GM19023 (cell line): ENCODE measurements at regions not wholly inside any gene's neighbourhood (a gene's known extent, or its start where the extent isn't known, plus 50 kb on each side); places are given as distances from the start of the nearest gene placed in this dataset.
"Not testable (repeated sequence)": the region's sequence is repeated elsewhere in the genome, so short reads cannot be mapped to it uniquely, and the experiment has no call there.

Experiments used
- ATAC-seq: cut with Tn5 transposase; IDR thresholded peaks from one replicate; pipeline ENCODE4 v1.9.1; 2021; ENCODE audit warnings: mild to moderate bottlenecking, moderate library complexity; ENCODE audit not compliant: unreplicated experiment

DNA sequence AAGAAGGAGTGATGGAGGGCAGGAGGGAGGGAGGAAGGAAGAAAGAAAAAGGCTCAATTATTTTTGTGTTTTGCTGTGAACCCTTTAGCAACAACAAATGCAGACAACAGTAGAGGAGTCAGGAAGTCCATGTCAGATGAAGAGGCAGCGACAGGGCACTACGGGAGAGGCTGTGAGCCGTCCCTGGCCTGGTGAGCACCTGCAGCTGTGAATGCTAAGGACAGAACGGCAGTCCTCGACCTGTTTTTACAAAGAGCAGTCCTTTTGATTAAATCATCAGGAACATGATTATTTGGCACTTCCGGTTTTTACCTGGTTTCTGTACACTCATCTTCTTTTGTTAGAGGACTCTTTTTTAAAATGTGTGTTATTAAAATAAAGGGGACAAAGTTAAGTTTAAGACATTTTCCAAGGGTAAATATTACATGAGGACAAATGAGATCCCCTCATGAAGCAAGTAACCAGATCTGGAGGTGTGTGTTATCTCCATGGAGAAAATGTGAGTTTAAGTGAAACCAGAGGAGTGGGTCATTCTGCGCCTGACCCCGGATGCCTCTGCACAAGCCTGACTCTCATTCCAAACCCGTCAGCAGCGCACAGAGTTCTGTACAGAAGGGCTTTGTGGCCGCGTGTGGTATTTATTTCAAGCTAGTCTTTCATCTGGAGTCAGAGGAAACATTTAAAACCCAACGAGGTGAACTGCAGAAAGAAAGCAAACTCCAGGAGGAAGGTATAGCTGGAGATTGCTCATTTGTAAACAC lies 492.5 kb downstream of the SOX11 start:
- ATAC-seq, result no peak

GRCh38 chr2:6186332-6187151 lies 494.4 kb downstream of the SOX11 start:
- ATAC-seq, result no peak

DNA sequence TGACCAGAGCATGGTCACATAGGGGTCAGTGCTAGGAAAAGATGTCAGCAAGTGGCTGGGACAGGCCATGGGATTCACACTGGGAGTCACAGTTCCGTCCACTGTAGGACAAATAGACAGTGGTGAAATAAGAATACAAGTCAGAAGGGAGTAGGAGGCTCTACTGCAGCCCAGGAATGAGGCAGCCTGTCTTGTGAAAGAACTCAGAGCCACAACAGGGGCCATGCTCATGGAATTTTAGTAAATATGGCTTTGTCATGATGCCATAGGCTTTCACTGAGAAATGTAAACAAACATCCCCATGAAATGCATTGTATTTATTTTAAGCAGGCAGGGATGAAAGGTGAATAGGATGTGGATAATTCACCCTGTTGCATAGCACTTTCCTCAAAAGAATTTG lies 504.3 kb downstream of the SOX11 start:
- ATAC-seq, result no peak

DNA sequence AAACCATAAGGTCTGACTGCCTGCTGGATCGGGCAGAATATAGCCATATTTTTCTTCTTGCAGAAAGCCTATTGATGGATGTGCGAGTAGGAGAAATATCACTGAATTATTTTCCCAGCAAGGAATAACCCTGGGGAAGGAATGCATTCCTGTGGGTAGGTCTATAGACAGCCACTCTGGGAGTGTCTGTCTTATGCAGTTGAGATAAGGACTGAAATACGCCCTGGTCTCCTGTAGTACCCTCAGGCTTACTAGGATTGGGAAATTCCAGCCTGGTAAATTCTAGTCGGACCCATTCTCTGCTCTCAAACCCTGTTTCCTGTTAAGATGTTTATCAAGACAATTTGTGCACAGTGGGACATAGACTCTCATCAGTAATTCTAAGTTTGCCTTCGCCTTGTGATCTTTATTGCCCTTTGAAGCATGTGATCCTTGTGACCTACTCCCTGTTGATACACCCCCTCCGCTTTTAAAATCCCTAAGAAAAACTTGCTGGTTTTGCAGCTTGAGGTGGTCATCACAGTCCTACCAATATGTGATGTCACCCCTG lies 506.3 kb downstream of the SOX11 start:
- ATAC-seq, result not testable (repeated sequence)

- ATAC-seq, result no peak
Observed at GRCh38 chr2:6202756-6203155, 510.6 kb downstream of the SOX11 start.

- no peak for ATAC-seq
Observed at GRCh38 chr2:6203291-6203959, 511.2 kb downstream of the SOX11 start.

DNA sequence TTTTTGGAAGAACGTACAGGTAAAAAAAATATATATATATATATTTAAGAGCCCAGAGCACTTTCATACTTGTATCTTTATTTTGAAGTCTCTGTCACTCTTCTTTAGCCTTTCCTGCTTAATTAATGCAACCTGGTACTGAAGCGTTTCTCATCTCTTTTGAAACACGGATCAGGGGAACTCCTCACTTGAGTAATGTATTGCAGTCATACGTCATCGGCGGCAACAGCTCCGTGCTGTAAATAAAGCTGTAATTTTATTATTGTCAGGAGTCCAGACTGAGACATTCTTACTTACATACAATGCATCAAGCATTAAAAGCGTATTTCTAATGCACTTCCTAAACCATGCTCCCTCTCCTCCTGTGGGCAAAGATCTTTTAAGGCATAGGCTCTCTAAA lies 514.7 kb downstream of the SOX11 start:
- no peak for ATAC-seq

- ATAC-seq, result no peak
Observed at GRCh38 chr2:6211236-6211635, 519.1 kb downstream of the SOX11 start.

DNA sequence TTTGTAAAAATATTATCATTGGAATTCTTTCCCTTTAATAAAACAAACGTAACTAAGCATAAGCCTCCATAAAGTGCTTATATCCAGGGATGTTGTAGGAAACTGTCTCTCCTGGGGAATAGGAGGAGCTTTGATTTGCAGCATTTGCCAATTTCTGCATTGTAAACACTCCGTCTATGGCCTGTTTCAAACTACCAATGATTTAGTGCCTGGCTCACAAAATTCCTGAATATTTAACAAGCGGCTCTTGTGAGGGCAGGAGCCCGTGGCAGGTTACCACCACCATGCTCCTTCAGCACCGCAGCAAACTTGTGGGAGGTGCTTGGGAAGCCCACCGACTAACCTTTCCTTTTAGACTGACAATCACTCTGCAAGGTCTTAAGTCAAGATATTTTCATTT lies 520.3 kb downstream of the SOX11 start:
- no peak for ATAC-seq

- ATAC-seq, result no peak
Observed at GRCh38 chr2:6213056-6213780, 521.0 kb downstream of the SOX11 start.

DNA sequence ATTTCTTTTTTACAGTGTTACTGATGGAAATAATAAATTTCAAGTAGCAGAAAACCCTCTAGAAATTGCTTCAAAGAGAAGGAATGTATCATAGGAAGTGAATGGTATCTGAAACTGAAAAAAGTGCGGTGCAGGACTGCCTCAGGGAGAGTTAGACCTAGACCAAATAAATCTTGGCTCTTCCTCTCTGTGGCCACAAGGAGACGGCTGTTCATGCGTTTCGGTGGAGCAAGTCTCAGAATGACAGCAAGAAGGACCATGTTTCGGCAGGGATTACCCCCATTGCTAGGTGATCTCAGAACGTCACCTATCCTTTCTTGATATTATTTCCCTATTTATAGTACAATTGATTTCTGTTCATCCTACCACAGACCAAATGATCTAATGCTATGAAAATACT lies 522.3 kb downstream of the SOX11 start:
- ATAC-seq, result no peak

GRCh38 chr2:6215053-6215452 lies 522.9 kb downstream of the SOX11 start:
- ATAC-seq, result no peak

DNA sequence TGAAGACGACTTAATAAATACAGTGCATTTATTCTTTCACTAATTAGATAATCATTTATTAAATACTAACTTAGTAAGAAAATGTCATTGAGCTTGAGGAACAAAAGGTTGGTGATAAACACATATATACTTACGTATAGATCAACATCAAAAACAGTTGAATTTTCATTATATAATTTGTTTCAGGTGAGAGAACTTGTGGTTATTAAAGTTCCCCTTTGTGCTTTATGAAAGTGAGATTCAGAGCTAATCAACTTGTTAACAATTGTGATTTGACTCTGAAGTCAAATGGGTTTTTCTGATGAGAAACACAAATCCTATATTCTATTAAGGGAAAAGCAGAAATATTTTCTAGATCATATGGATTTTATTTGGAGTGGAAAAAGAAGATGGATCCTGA lies 524.0 kb downstream of the SOX11 start:
- ATAC-seq, result no peak

DNA sequence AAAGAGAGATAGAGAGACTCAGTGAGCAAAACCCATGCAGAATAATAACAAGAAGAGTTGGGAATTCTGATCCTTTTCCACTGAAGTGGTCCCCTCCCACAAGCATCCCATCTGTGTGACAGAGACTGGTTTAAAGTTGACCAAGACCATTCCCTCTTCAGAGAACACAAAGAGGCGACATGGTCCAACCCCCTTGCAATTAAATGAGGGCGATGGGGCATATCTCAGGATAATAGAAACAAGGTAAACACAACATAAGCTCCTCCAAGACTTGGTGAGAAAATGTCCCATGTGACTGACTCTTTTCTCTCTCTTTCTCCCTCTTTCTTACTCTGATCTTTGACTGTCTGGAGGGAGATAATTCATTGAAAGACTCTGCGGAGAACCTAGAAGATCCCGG lies 526.7 kb downstream of the SOX11 start:
- ATAC-seq, result no peak

DNA sequence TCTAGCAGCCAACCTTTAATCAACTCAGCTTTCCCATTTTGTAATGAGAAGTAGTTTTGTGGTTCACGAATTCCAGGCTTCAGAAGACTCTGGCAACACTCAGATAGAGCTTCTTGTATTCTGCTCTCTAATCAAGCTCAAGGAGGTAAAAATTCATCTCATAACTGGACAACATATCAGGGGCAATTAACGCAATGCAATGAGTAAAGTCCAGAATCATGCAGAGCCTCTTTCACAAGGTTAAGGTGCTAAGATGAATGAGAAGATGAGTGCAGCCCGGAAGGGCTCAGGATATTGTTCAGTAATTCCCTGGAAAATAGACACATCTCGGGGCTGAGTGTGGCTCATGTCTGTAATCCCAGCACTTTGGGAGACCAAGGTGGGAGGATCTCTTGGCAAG lies 527.7 kb downstream of the SOX11 start:
- no peak for ATAC-seq

GRCh38 chr2:6222296-6222695 lies 530.1 kb downstream of the SOX11 start:
- no peak for ATAC-seq

GRCh38 chr2:6224267-6224666 lies 532.1 kb downstream of the SOX11 start:
- no peak for ATAC-seq

GRCh38 chr2:6228251-6228650 lies 536.1 kb downstream of the SOX11 start:
- no peak for ATAC-seq

GRCh38 chr2:6231166-6231565 lies 539.0 kb downstream of the SOX11 start:
- no peak for ATAC-seq

DNA sequence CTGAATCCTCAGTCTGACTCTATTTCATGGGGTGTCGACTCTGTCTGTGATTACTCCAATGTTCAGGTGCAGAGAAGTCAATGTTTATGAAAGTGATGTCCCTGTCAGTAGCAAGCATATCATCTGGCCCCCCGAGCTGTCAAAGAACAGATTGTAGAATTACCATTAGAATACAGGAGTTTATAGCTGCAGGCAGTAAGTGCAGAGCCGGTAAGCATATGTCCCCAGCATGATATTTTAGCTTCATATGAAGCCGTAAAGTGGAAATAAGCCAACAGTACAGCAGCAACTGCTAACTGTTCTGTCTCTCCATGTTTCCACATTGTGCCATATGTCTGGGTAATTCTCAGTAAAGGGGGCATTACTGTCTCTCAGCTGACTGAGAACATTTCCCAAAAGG lies 541.8 kb downstream of the SOX11 start:
- no peak for ATAC-seq

DNA sequence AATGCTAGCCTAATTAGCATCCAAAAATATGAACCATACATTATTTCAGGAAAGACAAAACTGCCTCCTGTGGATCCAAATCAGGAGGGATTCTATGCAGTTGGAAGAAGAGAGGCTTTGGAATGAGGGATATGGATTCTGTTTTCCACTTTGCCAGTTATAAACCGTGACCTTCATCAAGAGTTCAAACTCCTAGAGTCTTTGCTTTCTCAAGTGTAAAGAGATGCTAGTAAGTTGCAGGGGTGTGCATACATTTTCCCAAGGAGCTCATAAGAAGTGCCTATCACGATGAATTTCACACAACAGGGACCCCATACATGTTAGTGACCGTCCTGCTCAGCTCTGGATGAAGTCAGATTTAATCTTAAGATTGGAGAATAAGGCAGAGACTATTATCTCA lies 542.5 kb downstream of the SOX11 start:
- ATAC-seq, result no peak
